T-helper 9 cell (primary cell): ENCODE measurements at regions not wholly inside any gene's neighbourhood (a gene's known extent, or its start where the extent isn't known, plus 50 kb on each side); places are given as distances from the start of the nearest gene placed in this dataset.

Source experiments
- DNase-seq: peaks from one replicate; pipeline ENCODE4 v3.0.0-alpha.2; 2020

- DNase-seq, result no peak
Observed at GRCh38 chr13:106625578-106625977, 57.6 kb upstream of the ARGLU1 start.

DNA sequence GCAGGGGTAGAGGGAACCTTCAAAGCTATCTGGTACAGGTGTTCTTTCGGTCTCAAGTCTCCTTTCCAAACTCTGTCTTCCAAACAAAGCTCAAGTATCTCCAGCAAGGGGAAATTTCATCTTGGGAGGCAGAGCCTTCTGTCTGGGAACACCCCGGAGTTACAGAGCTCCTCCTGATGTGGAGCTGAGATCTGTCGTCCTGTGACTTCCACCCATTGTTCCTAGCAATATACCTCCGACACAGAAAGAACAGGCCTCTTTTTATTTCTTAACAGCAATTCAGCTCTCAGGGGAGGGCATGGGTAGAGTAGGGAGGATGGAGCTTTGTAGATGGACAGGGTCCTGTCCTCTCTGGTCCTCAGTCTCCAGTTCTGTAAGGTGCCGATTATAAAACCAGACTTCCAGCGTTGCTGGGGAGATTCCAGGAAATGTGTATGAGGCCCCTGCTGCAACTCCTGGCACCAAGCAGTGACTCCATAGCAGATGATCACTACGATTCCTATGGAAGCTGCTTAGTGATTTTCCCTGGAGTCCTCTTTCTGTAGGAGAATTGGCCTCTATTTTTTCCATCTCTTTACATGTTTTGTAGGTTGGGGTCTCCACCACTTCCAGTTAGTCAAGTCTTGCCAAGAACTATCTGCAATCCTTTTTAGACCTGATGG lies 56.0 kb upstream of the ARGLU1 start:
- no peak for DNase-seq

DNA sequence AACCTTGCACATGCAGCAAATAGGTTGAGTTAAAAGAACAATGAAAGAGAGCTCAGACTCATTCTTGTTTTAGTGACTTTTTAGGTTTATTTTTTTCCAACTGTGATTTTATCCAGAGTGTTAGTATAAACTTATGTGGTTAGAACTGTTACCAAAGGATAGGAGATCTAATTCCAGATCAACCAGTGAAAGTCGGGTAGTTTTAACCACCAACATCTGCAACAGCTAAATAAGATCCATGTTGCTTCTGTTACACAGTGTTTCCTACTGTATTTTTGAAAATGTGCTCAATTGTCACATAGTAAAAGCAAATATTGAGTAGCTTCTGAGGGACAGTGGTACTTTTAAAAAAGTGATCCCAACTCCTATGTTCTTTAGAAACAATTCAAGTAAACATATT lies 53.9 kb upstream of the ARGLU1 start:
- DNase-seq, result no peak

DNA sequence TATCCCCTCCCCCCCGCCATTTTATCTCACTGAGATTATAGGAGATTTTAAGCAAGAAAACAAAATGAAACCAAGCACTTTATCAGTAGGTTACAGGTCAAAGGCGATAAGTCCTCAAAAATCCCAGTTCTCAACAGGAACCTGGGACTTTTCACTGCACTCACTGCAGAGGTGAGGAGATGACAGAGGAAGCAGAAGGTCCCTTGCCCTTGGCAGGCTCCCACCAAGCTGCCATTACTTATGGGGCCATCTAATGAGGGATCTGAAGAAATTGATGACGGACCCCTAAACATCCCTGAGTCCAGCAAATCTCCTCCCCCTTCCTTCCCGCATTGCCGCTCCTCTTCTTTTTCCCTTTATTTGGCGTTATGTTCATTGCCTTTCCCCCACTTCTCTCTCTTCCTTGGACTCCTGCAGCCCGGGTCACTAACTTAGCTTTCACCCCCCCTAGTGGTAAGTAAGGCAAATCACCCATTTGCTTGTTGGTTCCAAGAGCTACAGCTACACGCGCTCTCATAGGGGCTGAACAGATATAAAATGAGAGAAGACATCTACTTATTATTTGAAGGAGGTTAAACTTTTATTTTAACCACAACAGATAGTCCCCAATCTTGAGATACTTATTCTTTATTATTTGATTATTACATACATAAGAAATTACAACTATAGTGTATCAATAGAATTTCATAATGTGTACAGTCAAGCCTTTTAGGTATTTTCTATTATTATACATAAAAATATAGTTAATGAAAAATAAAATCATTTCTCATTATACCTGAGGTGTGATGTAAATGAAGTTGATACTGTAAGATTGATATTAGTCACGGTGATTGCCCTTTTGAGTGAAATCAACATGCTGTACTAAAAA lies 52.0 kb upstream of the ARGLU1 start:
- no peak for DNase-seq
